Body of pancreas (tissue), 4 donors: ENCODE measurements at regions not wholly inside any gene's neighbourhood (a gene's known extent, or its start where the extent isn't known, plus 50 kb on each side); places are given as distances from the start of the nearest gene placed in this dataset.

Source experiments
- POLR2A ChIP-seq, 3 donors: fragments of 450-650 bp; IDR thresholded peaks; one replicate each; pipeline ENCODE4 v1.6.1; 2016; ENCODE audit warnings: antibody characterized with exemption in 3 of 3, mild to moderate bottlenecking in 2 of 3
- TF ChIP-seq, protein P1 (sequence below), 7 experiments: fragments of 450-650 bp in 4 of 7; fragments of 200-600 bp in 3 of 7; sonication (generic) in 3 of 7; IDR thresholded peaks; one replicate each; pipeline ENCODE4 v1.5.1; 2016 to 2019; ENCODE audit warnings: antibody characterized with exemption in 7 of 7

GRCh38 chr20:63083831-63084562 is 77.2 kb upstream of the BHLHE23 start:
- TF ChIP-seq, protein P1, sequence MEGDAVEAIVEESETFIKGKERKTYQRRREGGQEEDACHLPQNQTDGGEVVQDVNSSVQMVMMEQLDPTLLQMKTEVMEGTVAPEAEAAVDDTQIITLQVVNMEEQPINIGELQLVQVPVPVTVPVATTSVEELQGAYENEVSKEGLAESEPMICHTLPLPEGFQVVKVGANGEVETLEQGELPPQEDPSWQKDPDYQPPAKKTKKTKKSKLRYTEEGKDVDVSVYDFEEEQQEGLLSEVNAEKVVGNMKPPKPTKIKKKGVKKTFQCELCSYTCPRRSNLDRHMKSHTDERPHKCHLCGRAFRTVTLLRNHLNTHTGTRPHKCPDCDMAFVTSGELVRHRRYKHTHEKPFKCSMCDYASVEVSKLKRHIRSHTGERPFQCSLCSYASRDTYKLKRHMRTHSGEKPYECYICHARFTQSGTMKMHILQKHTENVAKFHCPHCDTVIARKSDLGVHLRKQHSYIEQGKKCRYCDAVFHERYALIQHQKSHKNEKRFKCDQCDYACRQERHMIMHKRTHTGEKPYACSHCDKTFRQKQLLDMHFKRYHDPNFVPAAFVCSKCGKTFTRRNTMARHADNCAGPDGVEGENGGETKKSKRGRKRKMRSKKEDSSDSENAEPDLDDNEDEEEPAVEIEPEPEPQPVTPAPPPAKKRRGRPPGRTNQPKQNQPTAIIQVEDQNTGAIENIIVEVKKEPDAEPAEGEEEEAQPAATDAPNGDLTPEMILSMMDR (IDR thresholded peaks at IDR 0.05) = no peak
- TF ChIP-seq POLR2A (IDR thresholded peaks at IDR 0.05) = no peak
